NB4 (cell line): ENCODE measurements at regions not wholly inside any gene's neighbourhood (a gene's known extent, or its start where the extent isn't known, plus 50 kb on each side); places are given as distances from the start of the nearest gene placed in this dataset.

Experiments
- CTCF ChIP-seq: IDR thresholded peaks from one replicate; pipeline ENCODE4 v1.5.1; 2012; ENCODE audit warnings: low read depth, low read length
- MAX ChIP-seq: IDR thresholded peaks from 2 replicates; pipeline ENCODE4 v1.6.1; 2011; ENCODE audit warnings: low read depth, low read length
- MYC ChIP-seq: IDR thresholded peaks from 2 replicates; pipeline ENCODE4 v1.6.1; 2011; ENCODE audit warnings: low read depth, low read length
- POLR2A ChIP-seq: IDR thresholded peaks from 2 replicates; pipeline ENCODE4 v1.6.1; 2011; ENCODE audit warnings: mild to moderate bottlenecking; ENCODE audit not compliant: insufficient read length; ENCODE audit errors: extremely low read depth

- no peak for TF ChIP-seq POLR2A
- TF ChIP-seq CTCF = no peak
- no peak for TF ChIP-seq MAX
- TF ChIP-seq MYC = no peak
Observed at GRCh38 chr10:129102906-129103693, 363.9 kb upstream of the MGMT start.
